H9 (cell line): ENCODE measurements at regions not wholly inside any gene's neighbourhood (a gene's known extent, or its start where the extent isn't known, plus 50 kb on each side); places are given as distances from the start of the nearest gene placed in this dataset.

Source experiments
- DNase-seq: peaks from one replicate; pipeline ENCODE4 v3.0.0-alpha.2; 2017
- H2AFZ ChIP-seq: one replicate; pipeline ENCODE4 v1.6.1; 2013; ENCODE audit warnings: mild to moderate bottlenecking, low read length, control low read depth, moderate library complexity
- H2AK5ac ChIP-seq: 2 replicates; pipeline ENCODE4 v1.6.1; 2013; ENCODE audit warnings: low read length, control low read depth, mixed read lengths; ENCODE audit not compliant: insufficient read length
- H2BK120ac ChIP-seq: one replicate; pipeline ENCODE4 v1.6.1; 2013; ENCODE audit warnings: low read depth, mild to moderate bottlenecking, low read length, control low read depth, inconsistent platforms; ENCODE audit not compliant: poor library complexity, severe bottlenecking
- H2BK12ac ChIP-seq: 2 replicates; pipeline ENCODE4 v1.6.1; 2013; ENCODE audit warnings: low read length, control low read depth, mixed read lengths, low read depth; ENCODE audit not compliant: insufficient read length
- H2BK15ac ChIP-seq: 2 replicates; pipeline ENCODE4 v1.6.1; 2013; ENCODE audit warnings: low read depth, low read length, control low read depth
- H2BK20ac ChIP-seq: one replicate; pipeline ENCODE4 v1.6.1; 2013; ENCODE audit warnings: low read depth, mild to moderate bottlenecking, low read length, control low read depth, inconsistent platforms; ENCODE audit not compliant: poor library complexity, severe bottlenecking
- H2BK5ac ChIP-seq: 2 replicates; pipeline ENCODE4 v1.6.1; 2013; ENCODE audit warnings: low read length, control low read depth, mixed read lengths; ENCODE audit not compliant: insufficient read length
- H3K14ac ChIP-seq: 2 replicates; pipeline ENCODE4 v1.6.1; 2013; ENCODE audit warnings: low read length, control low read depth; ENCODE audit not compliant: insufficient read depth
- H3K18ac ChIP-seq: 2 replicates; pipeline ENCODE4 v1.6.1; 2013; ENCODE audit warnings: low read depth, mild to moderate bottlenecking, mixed read lengths, low read length, control low read depth; ENCODE audit not compliant: insufficient read length
- H3K23ac ChIP-seq: 2 replicates; pipeline ENCODE4 v1.6.1; 2013; ENCODE audit warnings: low read length, control low read depth, mixed read lengths, low read depth; ENCODE audit not compliant: insufficient read length
- H3K23me2 ChIP-seq: 2 replicates; pipeline ENCODE4 v1.6.1; 2013; ENCODE audit warnings: low read depth, mild to moderate bottlenecking, mixed read lengths, low read length, control low read depth; ENCODE audit not compliant: insufficient read length, poor library complexity, severe bottlenecking
- H3K27ac ChIP-seq: 2 replicates; pipeline ENCODE4 v1.5.1; 2013; ENCODE audit warnings: low read length, control low read depth, mixed read lengths, low read depth; ENCODE audit not compliant: insufficient read length
- H3K27me3 ChIP-seq: 2 replicates; pipeline ENCODE4 v1.6.1; 2013; ENCODE audit warnings: low read length, control low read depth, inconsistent platforms; ENCODE audit not compliant: insufficient read depth
- H3K4ac ChIP-seq: 2 replicates; pipeline ENCODE4 v1.6.1; 2013; ENCODE audit warnings: low read depth, mild to moderate bottlenecking, control low read depth, inconsistent platforms, low read length, moderate library complexity
- H3K4me1 ChIP-seq: 2 replicates; pipeline ENCODE4 v1.6.1; 2013; ENCODE audit warnings: low read length, control low read depth, inconsistent platforms; ENCODE audit not compliant: insufficient read depth
- H3K4me2 ChIP-seq: 2 replicates; pipeline ENCODE4 v1.6.1; 2013; ENCODE audit warnings: low read length, control low read depth, mixed read lengths; ENCODE audit not compliant: insufficient read length, insufficient read depth
- H3K56ac ChIP-seq: 2 replicates; pipeline ENCODE4 v1.6.1; 2013; ENCODE audit warnings: low read depth, mild to moderate bottlenecking, mixed read lengths, low read length, control low read depth; ENCODE audit not compliant: insufficient read length
- H3K79me1 ChIP-seq: 2 replicates; pipeline ENCODE4 v1.6.1; 2013; ENCODE audit warnings: low read depth, mild to moderate bottlenecking, moderate library complexity, low read length, control low read depth, inconsistent platforms; ENCODE audit not compliant: insufficient read depth, poor library complexity, severe bottlenecking
- H3K79me2 ChIP-seq: 2 replicates; pipeline ENCODE4 v1.6.1; 2013; ENCODE audit warnings: low read length, control low read depth, inconsistent platforms; ENCODE audit not compliant: insufficient read depth
- H3K9ac ChIP-seq: 2 replicates; pipeline ENCODE4 v1.6.1; 2013; ENCODE audit warnings: low read length, control low read depth, mixed read lengths; ENCODE audit not compliant: insufficient read length; ENCODE audit errors: extremely low read depth
- H3K9me3 ChIP-seq: one replicate; pipeline ENCODE4 v1.6.1; 2013; ENCODE audit warnings: low read depth, low read length, inconsistent platforms; ENCODE audit not compliant: control insufficient read depth
- H3T11ph ChIP-seq: one replicate; pipeline ENCODE4 v1.6.1; 2013; ENCODE audit warnings: mild to moderate bottlenecking, low read length, control low read depth, inconsistent platforms
- H4K20me1 ChIP-seq: one replicate; pipeline ENCODE4 v1.6.1; 2013; ENCODE audit not compliant: control insufficient read depth, insufficient read length, insufficient read depth
- H4K5ac ChIP-seq: 2 replicates; pipeline ENCODE4 v1.6.1; 2013; ENCODE audit warnings: low read depth, mild to moderate bottlenecking, mixed read lengths, low read length, control low read depth; ENCODE audit not compliant: insufficient read length
- H4K8ac ChIP-seq: replicated peaks from 2 replicates; pipeline ENCODE4 v1.6.1; 2013; ENCODE audit warnings: low read length, control low read depth, mixed read lengths, low read depth; ENCODE audit not compliant: insufficient read length
- H4K91ac ChIP-seq: 2 replicates; pipeline ENCODE4 v1.6.1; 2013; ENCODE audit warnings: low read depth, mild to moderate bottlenecking, moderate library complexity, mixed read lengths, low read length, control low read depth; ENCODE audit not compliant: insufficient read length
- H3K27ac Mint-ChIP-seq, 3 experiments: 2 replicates in 2 of 3; 3 replicates in 1 of 3; pipeline ENCODE4 v1.8.0; 2020 to 2021; ENCODE audit warnings: mixed read lengths in 3 of 3, mild to moderate bottlenecking in 1 of 3, moderate library complexity in 1 of 3
- H3K27me3 Mint-ChIP-seq: 2 replicates; pipeline ENCODE4 v1.8.0; 2021; ENCODE audit warnings: low read depth, mild to moderate bottlenecking, moderate library complexity, mixed read lengths
- H3K36me3 Mint-ChIP-seq, 3 experiments: 2 replicates in 2 of 3; 3 replicates in 1 of 3; pipeline ENCODE4 v1.8.0; 2020 to 2021; ENCODE audit warnings: low read depth in 3 of 3, mixed read lengths in 3 of 3; ENCODE audit not compliant: insufficient read depth in 1 of 3
- H3K4me1 Mint-ChIP-seq, 2 experiments: 2 replicates each; pipeline ENCODE4 v1.8.0; 2020; ENCODE audit warnings: mixed read lengths in 2 of 2
- H3K4me3 Mint-ChIP-seq, 2 experiments: 2 replicates in 1 of 2; 3 replicates in 1 of 2; pipeline ENCODE4 v1.8.0; 2020 to 2021; ENCODE audit warnings: mild to moderate bottlenecking in 2 of 2, mixed read lengths in 2 of 2, moderate library complexity in 1 of 2
- H3K9me3 Mint-ChIP-seq, 2 experiments: 2 replicates in 1 of 2; 3 replicates in 1 of 2; pipeline ENCODE4 v1.8.0; 2020; ENCODE audit warnings: mild to moderate bottlenecking in 2 of 2, mixed read lengths in 2 of 2, moderate library complexity in 1 of 2
- CTCF ChIP-seq: fragments of 200-600 bp; sonication (generic); conservative IDR thresholded peaks from 3 replicates; pipeline ENCODE4 v1.8.0; 2021; ENCODE audit warnings: antibody characterized with exemption, mild to moderate bottlenecking
- WGBS: extraction: QIAGEN DNeasy Blood & Tissue Kit; methylation state at CpG from one replicate; pipeline ENCODE4 v1.1.7; 2013; ENCODE audit warnings: missing lambda C conversion rate, low lambda C conversion rate, mixed read lengths; ENCODE audit not compliant: insufficient read length; ENCODE audit errors: extremely low coverage; 5-methylcytosine and 5-hydroxymethylcytosine counted together

- no peaks in the 10 kb centered on the region for H3K4me1 ChIP-seq
Observed at GRCh38 chr5:20974426-20974825, 986.4 kb upstream of the CDH18 start.

More at GRCh38 chr5:20974426-20974825, 986.4 kb upstream of the CDH18 start:
- Histone ChIP-seq H3K27ac (no peak overlapping the region), H4K5ac (no peak overlapping the region), H3K9me3 (no peaks in the 10 kb centered on the region), H4K8ac (no peak overlapping the region), H4K20me1 (no peaks in the 10 kb centered on the region), H4K91ac (no peak overlapping the region), H3K14ac (no peak overlapping the region), H3K9ac (no peak overlapping the region), H3K79me1 (no peaks in the 10 kb centered on the region), H3K4me2 (no peak overlapping the region), H3K56ac (no peak overlapping the region), H2BK120ac (no peak overlapping the region), H3K18ac (no peak overlapping the region), H2BK20ac (no peak overlapping the region), H2BK5ac (no peak overlapping the region), H2AK5ac (no peak overlapping the region), H3K79me2 (no peaks in the 10 kb centered on the region), H2AFZ (no peak overlapping the region), H3K4ac (no peak overlapping the region), H2BK12ac (no peak overlapping the region), H3T11ph (no peak overlapping the region), H3K27me3 (no peaks in the 10 kb centered on the region), H2BK15ac (no peak overlapping the region), H3K23me2 (no peaks in the 10 kb centered on the region), H3K23ac (no peak overlapping the region)
- TF ChIP-seq CTCF, result no peak
- Mint-ChIP-seq H3K36me3 (no peaks in the 10 kb centered on the region), H3K4me3 (no peak overlapping the region), H3K4me1 (peaks cover 10 to 18% of the 10 kb centered on the region in 2 experiments), H3K27me3 (no peaks in the 10 kb centered on the region), H3K9me3 (no peaks in the 10 kb centered on the region), H3K27ac (no peak overlapping the region)
- WGBS, result no CpG with 5 or more reads among the region's 1 CpG
- no peak for DNase-seq
